Right lobe of liver (tissue), 6 donors: ENCODE measurements at regions not wholly inside any gene's neighbourhood (a gene's known extent, or its start where the extent isn't known, plus 50 kb on each side); places are given as distances from the start of the nearest gene placed in this dataset.

Source experiments
- ATAC-seq, 4 donors: fragments of 200-7000 bp; cut with Tn5 transposase; one replicate each; pipeline ENCODE4 v1.9.1; 2020; ENCODE audit warnings: mild to moderate bottlenecking in 4 of 4, moderate library complexity in 4 of 4
- DNase-seq, 3 donors: peaks; one replicate each; pipeline ENCODE4 v3.0.0-alpha.2; 2020
- H3K27ac ChIP-seq, 3 donors: fragments of 200-600 bp; one replicate each; pipeline ENCODE4 v1.8.0; 2022
- H3K27me3 ChIP-seq, 2 donors: fragments of 200-600 bp; one replicate each; pipeline ENCODE4 v1.8.0; 2022
- H3K36me3 ChIP-seq, 4 donors: fragments of 200-600 bp; sonication (generic) in 1 of 4; one replicate each; pipeline versions ENCODE4 v1.5.1 to v1.8.0; 2017 to 2022; ENCODE audit warnings: control low read depth in 1 of 4
- H3K4me1 ChIP-seq, 4 donors: fragments of 200-600 bp; sonication (generic) in 1 of 4; one replicate each; pipeline versions ENCODE4 v1.5.1 to v1.8.0; 2017 to 2022; ENCODE audit warnings: control low read depth in 1 of 4
- H3K4me3 ChIP-seq, 3 donors: fragments of 200-600 bp; one replicate each; pipeline ENCODE4 v1.8.0; 2022
- H3K9me3 ChIP-seq, 4 donors: fragments of 200-600 bp; sonication (generic) in 1 of 4; one replicate each; pipeline versions ENCODE4 v1.5.1 to v1.8.0; 2017 to 2022; ENCODE audit warnings: control low read depth in 1 of 4
- POLR2A ChIP-seq: fragments of 450-650 bp; IDR thresholded peaks from one replicate; pipeline ENCODE4 v1.6.1; 2017; ENCODE audit warnings: antibody characterized with exemption, mild to moderate bottlenecking
- WGBS: methylation state at CpG from one replicate; pipeline ENCODE4 v1.1.6; 2018; ENCODE audit warnings: low coverage, low lambda C conversion rate; ENCODE audit not compliant: insufficient coverage; ENCODE audit errors: missing lambda C conversion rate; 5-methylcytosine and 5-hydroxymethylcytosine counted together
- intact Hi-C, 2 donors: fragments of 100-400 bp; cut with DNase I; formaldehyde crosslinking; loops; one replicate each; pipeline versions ENCODE4 v1.11.2 to v1.14.1; 2022
- TF ChIP-seq, protein P1 (sequence below), 4 donors: fragments of 200-600 bp in 3 of 4; fragments of 450-650 bp in 1 of 4; IDR thresholded peaks; one replicate each; pipeline versions ENCODE4 v1.5.1 to v1.8.0; 2016 to 2022; ENCODE audit warnings: antibody characterized with exemption in 4 of 4, mild to moderate bottlenecking in 2 of 4
- donor health status: DM: no; HTN: yes; CAD: no.
- donor health status: DM: no; HTN: no; CAD: no.
- donor health status: DM: no; HTN: no; CAD: no.
- donor health status: DM: no; HTN: yes; CAD: no.
- donor health status: DM: no; HTN: yes; CAD: no.

DNA sequence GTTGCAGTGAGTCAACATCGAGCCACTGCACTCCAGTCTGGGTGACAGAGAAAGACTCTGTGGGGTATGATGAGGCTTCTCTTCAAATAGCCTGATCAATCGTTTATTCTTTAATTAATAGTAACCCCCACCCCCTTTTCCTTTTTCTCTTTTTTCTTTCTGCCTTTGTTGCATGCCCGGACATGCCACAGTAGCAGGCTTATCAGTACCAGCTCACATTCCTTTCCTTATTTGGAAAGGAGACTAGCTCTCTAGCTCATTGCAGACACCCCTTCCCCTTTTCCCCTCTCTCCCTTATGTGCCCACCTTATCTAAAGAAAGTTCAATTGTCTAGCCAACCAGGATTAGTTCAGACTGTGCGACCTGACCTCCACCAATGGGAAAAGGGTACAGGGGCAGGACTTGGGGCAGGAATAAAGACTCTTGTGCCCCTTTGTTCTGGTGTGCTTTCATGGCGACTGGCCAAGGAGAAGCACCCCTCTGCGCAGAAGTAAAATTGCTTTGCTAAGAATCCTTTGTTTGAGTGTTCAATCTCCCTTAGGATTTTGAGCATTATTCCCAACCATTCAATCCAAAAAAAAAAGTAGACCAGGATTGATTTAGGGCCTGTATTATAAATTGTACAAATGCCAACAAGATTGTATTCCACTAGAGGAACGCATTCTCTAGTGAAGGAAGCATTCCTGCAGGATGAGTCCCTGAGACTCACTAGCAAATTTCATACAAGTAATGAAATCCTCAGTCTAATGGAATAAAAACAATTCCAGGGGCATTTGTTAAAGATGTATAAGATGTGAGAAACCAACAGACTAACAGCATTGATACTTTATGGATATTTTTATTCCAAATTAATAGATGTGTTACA, 95.8 kb upstream of the SNRPN start:
- Histone ChIP-seq H3K4me3 (no peak overlapping the region), H3K9me3 (no peaks in the 10 kb centered on the region), H3K36me3 (no peaks in the 10 kb centered on the region), H3K4me1 (no peaks in the 10 kb centered on the region), H3K27me3 (no peaks in the 10 kb centered on the region), H3K27ac (no peak overlapping the region)
- TF ChIP-seq POLR2A, result no peak
- TF ChIP-seq, protein P1, sequence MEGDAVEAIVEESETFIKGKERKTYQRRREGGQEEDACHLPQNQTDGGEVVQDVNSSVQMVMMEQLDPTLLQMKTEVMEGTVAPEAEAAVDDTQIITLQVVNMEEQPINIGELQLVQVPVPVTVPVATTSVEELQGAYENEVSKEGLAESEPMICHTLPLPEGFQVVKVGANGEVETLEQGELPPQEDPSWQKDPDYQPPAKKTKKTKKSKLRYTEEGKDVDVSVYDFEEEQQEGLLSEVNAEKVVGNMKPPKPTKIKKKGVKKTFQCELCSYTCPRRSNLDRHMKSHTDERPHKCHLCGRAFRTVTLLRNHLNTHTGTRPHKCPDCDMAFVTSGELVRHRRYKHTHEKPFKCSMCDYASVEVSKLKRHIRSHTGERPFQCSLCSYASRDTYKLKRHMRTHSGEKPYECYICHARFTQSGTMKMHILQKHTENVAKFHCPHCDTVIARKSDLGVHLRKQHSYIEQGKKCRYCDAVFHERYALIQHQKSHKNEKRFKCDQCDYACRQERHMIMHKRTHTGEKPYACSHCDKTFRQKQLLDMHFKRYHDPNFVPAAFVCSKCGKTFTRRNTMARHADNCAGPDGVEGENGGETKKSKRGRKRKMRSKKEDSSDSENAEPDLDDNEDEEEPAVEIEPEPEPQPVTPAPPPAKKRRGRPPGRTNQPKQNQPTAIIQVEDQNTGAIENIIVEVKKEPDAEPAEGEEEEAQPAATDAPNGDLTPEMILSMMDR (IDR thresholded peaks at IDR 0.05), result no peak
- WGBS, result 50% methylated on average over 7 of the region's 7 CpGs
- DNase-seq (no peak), ATAC-seq (no peak)
- intact Hi-C loops, result no loop called here

DNA sequence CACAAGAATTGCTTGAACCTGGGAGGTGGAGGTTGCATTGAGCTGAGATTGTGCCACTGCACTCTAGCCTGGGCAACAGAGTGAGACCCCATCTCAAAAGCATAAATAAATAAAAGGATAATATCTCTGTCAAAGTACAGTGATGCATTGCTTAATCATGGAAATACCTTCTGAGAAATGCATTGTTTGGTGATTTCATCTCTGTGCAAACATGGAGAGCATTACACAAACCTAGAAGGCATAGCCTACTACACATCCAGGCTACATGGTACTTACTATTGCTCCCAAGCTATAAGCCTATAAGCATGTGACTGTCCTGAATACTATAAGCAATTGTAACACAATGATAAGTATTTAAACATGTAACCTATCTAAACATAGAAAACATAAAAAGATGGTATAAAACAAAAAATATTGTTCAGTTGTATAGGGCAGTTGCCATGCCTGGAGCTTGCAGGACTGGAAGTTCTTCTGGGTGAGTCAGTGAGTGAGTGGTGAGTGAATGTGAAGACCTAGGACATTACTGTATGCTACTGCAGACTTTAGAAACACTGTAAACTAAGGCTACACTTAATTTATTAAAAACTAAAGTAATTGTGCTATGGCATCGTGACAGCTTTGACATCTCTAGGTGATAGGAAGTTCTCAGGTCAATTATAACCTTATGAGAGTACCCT, 93.6 kb upstream of the SNRPN start:
- WGBS, result 36% methylated on average over 1 of the region's 1 CpG
- no peaks in the 10 kb centered on the region for H3K9me3 ChIP-seq
- intact Hi-C loops, result no loop called here
- no peaks in the 10 kb centered on the region for H3K27me3 ChIP-seq
- no peaks in the 10 kb centered on the region for H3K4me1 ChIP-seq
- no peak overlapping the region for H3K27ac ChIP-seq
- H3K36me3 ChIP-seq, result no peaks in the 10 kb centered on the region
- no peak overlapping the region for H3K4me3 ChIP-seq
- no peak for TF ChIP-seq POLR2A
- TF ChIP-seq, protein P1 (IDR thresholded peaks at IDR 0.05), result no peak
- DNase-seq (no peak), ATAC-seq (no peak)

- Histone ChIP-seq H3K4me3 (no peak overlapping the region), H3K9me3 (no peaks in the 10 kb centered on the region), H3K27ac (no peak overlapping the region), H3K27me3 (no peaks in the 10 kb centered on the region), H3K36me3 (no peaks in the 10 kb centered on the region), H3K4me1 (no peaks in the 10 kb centered on the region)
- DNase-seq (no peak), ATAC-seq (no peak)
- 72% methylated on average over 6 of the region's 6 CpGs for WGBS
- intact Hi-C loops, result no loop called here
- TF ChIP-seq, protein P1 (IDR thresholded peaks at IDR 0.05), result no peak
- no peak for TF ChIP-seq POLR2A
These were observed 91.9 kb upstream of the SNRPN start for GRCh38 chr15:24862726-24863521.

DNA sequence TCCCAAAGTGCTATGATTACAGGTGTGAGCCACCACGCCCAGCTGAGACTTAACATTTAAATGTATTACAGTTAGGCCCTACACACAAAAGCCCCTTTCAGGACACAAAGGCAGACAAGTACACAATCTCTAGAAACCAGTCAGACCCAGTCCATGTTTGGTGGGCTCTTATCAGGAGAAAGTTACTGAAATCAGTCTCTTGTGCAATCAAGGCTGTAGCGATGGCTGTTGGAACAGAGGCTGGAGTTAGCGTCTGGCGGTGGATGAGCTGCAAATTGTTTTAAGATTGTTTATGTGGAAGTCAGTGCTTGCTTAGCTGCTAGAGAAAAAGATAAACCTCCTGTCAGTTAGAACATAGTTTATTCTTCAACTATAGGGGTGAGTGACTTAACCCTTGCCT, 89.5 kb upstream of the SNRPN start:
- TF ChIP-seq, protein P1 (IDR thresholded peaks at IDR 0.05), result no peak
- DNase-seq (no peak), ATAC-seq (no peak)
- WGBS, result 52% methylated on average over 4 of the region's 4 CpGs
- H3K27me3 ChIP-seq, result no peaks in the 10 kb centered on the region
- no peaks in the 10 kb centered on the region for H3K4me1 ChIP-seq
- intact Hi-C loops, result no loop called here
- no peak overlapping the region for H3K4me3 ChIP-seq
- H3K9me3 ChIP-seq, result no peaks in the 10 kb centered on the region
- no peak overlapping the region for H3K27ac ChIP-seq
- no peaks in the 10 kb centered on the region for H3K36me3 ChIP-seq
